GOT3 (cell line): ENCODE measurements at regions not wholly inside any gene's neighbourhood (a gene's known extent, or its start where the extent isn't known, plus 50 kb on each side); places are given as distances from the start of the nearest gene placed in this dataset.
"Not testable (repeated sequence)": the region's sequence is repeated elsewhere in the genome, so short reads cannot be mapped to it uniquely, and the experiment has no call there.

ENCODE experiments used
- DNase-seq: peaks from one replicate; lab custom pipeline; 2025; ENCODE audit warnings: mixed read lengths; lab: John Stamatoyannopoulos, UW

- DNase-seq, result no peak
Observed at GRCh38 chr1:229710746-229711145, 84.7 kb downstream of the URB2 start.

GRCh38 chr1:229714306-229714705, 88.3 kb downstream of the URB2 start:
- DNase-seq, result no peak

GRCh38 chr1:229714964-229715603, 89.0 kb downstream of the URB2 start:
- no peak for DNase-seq

GRCh38 chr1:229716069-229716468, 90.0 kb downstream of the URB2 start:
- DNase-seq, result no peak

GRCh38 chr1:229716704-229717103, 90.7 kb downstream of the URB2 start:
- no peak for DNase-seq

- DNase-seq, result peak; percentile 65
Observed at GRCh38 chr1:229717786-229718576, 91.9 kb downstream of the URB2 start.

- no peak for DNase-seq
Observed at GRCh38 chr1:229726061-229726460, 100.0 kb downstream of the URB2 start.

GRCh38 chr1:229729916-229730315, 103.9 kb downstream of the URB2 start:
- DNase-seq, result no peak

GRCh38 chr1:229730573-229730972, 104.5 kb downstream of the URB2 start:
- no peak for DNase-seq

GRCh38 chr1:229732061-229732460, 106.0 kb downstream of the URB2 start:
- DNase-seq, result no peak

GRCh38 chr1:229736376-229736775, 110.3 kb downstream of the URB2 start:
- DNase-seq, result no peak

GRCh38 chr1:229742614-229743013, 116.6 kb downstream of the URB2 start:
- DNase-seq, result not testable (repeated sequence)

GRCh38 chr1:229749992-229750391, 123.9 kb downstream of the URB2 start:
- DNase-seq, result no peak

GRCh38 chr1:229751610-229752009, 125.6 kb downstream of the URB2 start:
- no peak for DNase-seq

GRCh38 chr1:229752679-229753078, 126.6 kb downstream of the URB2 start:
- no peak for DNase-seq

GRCh38 chr1:229753764-229754551, 127.9 kb downstream of the URB2 start:
- no peak for DNase-seq

- DNase-seq, result no peak
Observed at GRCh38 chr1:229756666-229757065, 130.6 kb downstream of the URB2 start.

- no peak for DNase-seq
Observed at GRCh38 chr1:229757226-229757625, 131.2 kb downstream of the URB2 start.

- DNase-seq, result no peak
Observed at GRCh38 chr1:229758101-229759036, 132.3 kb downstream of the URB2 start.

GRCh38 chr1:229759037-229759435, 133.0 kb downstream of the URB2 start:
- no peak for DNase-seq

GRCh38 chr1:229759586-229759985, 133.5 kb downstream of the URB2 start:
- DNase-seq, result no peak
